HG03139 (cell line): ENCODE measurements at regions not wholly inside any gene's neighbourhood (a gene's known extent, or its start where the extent isn't known, plus 50 kb on each side); places are given as distances from the start of the nearest gene placed in this dataset.
"Not testable (repeated sequence)": the region's sequence is repeated elsewhere in the genome, so short reads cannot be mapped to it uniquely, and the experiment has no call there.

Experiments used
- ATAC-seq: cut with Tn5 transposase; IDR thresholded peaks from one replicate; pipeline ENCODE4 v1.9.1; 2021; ENCODE audit not compliant: unreplicated experiment

DNA sequence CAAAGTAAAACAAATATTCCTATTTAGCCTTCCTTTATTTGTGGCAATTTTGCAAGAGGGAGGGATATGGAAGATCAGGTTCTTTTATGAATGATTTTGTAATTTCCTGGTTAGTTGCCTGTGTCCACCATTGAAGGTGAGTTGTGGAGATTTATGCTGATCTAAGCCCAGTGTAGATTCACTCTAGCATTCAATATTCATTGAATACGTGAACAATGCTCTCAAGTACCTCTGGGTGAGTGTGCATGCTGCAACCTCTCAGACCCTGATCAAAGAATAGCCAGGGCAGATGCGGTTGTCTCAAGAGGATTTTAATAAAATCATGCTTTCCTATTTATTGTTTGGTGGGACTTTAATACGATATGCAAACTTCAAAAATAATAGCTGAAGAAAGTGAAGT, 628.4 kb downstream of the SPRY1 start:
- no peak for ATAC-seq

GRCh38 chr4:124025428-124025827, 628.8 kb downstream of the SPRY1 start:
- ATAC-seq: no peak

GRCh38 chr4:124028182-124028581, 631.6 kb downstream of the SPRY1 start:
- ATAC-seq: no peak

DNA sequence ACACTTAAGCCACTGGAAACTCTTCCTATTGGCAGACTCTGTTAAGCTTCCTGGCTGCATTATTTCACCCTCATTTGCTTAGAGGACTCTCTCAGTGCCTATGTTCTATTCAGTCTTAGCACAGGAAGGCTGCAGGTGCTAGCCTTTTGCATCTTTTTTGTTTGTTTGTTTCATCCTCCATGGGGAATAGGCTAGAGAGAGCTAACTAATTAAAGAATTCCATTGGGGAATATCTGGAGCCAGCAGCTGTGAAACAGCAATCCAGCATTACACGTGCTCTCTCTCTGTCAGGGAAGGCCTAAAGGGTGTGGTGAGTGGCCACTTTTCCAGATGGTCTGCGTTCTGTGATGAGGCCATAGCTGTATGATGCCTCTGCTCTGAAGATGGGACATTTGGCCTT, 633.6 kb downstream of the SPRY1 start:
- ATAC-seq: no peak

GRCh38 chr4:124032035-124032434, 635.4 kb downstream of the SPRY1 start:
- no peak for ATAC-seq

GRCh38 chr4:124035364-124036041, 638.9 kb downstream of the SPRY1 start:
- ATAC-seq: no peak

DNA sequence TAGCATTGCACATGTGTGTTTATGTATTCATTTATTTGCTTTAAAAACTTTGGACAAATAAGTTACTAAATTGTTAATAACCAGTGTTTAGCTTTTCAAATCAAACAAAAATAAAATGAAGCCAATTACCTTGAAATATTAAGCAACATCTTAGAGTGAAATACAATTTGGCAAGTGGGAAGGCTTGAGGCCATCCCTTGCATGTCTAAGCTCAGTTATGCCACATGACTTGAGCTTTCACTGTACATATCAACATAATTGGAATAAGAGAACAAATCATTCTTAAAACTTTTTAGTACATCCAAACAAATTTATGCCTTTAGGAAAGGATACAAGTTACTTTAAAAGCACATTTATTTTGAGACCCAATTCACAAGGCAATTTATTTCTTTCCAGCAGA, 640.6 kb downstream of the SPRY1 start:
- no peak for ATAC-seq

DNA sequence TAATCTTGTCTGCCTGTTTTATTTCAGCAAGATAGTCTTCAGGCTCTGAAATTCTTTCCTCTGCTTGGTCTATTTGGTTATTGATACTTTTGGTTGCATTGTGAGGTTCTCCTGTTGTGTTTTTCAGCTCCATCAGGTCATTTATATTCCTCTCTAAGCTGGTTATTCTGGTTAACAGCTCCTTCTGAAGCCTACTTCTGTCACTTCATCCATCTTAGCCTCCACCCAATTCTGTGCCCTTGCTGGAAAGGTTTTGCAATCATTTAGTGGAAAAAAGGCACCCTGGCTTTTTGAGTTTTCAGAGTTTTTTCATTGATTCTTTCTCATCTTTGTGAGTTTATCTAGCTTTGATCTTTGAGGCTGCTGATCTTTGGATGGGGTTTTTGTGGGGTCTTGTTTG, 647.7 kb downstream of the SPRY1 start:
- ATAC-seq: no peak

DNA sequence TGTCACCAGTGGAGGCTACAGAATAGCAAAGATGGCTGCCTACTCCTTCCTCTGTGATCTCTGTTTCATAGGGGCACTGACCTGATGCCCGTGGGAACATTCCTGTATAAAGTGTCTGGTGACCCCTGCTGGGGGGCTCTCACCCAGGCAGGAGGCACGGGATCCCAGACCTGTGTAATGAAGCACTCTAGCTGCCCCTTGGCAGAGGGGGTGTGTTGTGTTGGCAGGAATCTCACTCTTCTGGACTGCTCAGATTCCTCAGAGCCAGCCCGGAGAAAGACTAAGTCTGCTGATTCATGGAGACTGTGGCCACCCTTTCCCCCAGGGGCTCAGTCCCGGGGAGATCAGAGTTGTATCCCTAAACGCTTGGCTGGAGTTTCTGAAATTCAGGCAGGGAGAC, 648.3 kb downstream of the SPRY1 start:
- no peak for ATAC-seq

DNA sequence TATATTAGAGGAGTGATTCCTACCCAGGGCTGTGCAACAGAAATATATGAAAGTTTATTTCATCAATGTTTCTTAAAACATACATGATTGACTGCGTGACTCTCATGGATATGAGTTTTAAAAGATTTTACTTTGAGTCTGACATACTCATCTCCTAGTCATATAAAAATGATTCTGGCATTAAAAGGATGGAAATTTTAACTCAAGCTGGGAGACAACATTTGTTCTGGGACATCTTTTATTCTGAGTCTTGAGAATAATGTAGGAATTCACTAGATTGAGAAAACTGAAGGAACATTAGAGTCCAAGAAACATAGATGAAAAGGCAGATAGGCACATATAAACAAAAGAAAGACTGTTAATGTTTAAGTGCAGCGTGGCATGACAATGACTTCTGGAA, 649.6 kb downstream of the SPRY1 start:
- ATAC-seq: no peak

DNA sequence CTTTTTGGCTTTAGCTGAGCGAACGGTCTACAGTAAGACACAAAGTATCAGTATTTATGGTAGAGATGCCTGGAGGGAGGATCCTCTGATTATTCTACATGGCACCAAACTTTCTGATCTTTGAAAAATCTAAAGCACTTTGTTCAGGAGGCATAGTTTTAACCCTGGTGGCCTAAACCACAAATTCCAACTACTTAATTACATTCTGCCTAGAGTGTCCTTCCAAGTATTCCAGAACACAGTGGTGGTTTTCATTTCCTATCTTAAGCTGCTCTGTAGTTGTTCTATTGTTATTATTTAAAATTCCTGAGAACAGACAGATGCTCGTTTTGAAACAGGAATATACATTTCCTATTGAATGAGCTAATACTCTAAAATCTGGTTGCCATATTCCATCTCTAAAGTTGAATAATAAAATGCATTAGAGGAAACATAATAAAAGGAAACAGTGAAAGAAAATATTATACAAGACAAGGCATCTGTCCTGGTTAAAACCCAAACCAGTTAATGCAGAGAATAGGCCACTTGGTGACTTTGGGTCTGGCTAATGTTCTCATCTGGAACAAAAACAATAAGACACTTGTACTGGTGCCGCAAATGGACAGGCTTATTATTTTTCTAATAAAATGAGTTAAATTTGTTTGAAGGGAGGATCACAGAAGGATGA, 657.4 kb downstream of the SPRY1 start:
- ATAC-seq: no peak

GRCh38 chr4:124055336-124055735, 657.2 kb downstream of the ANKRD50 start:
- ATAC-seq: no peak

- no peak for ATAC-seq
Observed at GRCh38 chr4:124055896-124056295, 656.6 kb downstream of the ANKRD50 start.

- no peak for ATAC-seq
Observed at GRCh38 chr4:124060261-124060918, 652.1 kb downstream of the ANKRD50 start.

DNA sequence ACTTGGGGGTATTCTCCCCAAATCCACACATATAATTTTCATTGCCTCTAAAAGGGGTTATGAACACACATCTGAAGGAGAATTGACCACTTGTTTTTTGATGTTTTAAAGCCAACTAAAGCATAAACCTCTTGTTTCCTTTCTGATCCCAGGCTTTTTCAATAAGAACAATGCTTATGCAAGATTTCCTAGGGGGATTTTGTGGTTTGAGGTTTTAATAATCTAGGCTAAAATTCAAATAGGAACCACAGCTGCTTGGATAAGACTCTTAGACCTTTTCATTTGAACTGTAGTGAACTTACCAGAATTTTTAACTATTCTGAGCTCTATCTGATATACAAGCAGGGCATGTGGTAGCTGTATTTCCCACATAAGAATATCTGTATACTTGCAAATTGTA, 651.1 kb downstream of the ANKRD50 start:
- no peak for ATAC-seq

DNA sequence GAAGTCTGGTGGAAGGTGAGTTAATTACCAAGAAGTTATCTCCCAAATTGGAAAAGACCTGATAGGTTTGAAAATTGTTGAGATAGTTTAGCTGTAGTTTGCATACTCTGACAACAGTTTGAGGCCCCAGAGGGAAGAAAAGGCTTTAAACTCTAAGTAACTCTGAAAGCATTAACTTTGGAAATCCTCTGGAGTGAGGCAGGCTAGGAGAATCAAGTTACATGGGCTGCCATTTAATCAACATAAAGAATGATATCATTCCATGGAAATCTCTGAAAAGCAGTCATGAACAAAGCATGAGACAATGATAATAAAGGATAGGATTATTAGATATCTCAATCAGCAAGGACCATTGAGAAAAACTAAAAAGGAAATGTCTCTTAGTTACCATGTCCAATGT, 647.1 kb downstream of the ANKRD50 start:
- no peak for ATAC-seq

DNA sequence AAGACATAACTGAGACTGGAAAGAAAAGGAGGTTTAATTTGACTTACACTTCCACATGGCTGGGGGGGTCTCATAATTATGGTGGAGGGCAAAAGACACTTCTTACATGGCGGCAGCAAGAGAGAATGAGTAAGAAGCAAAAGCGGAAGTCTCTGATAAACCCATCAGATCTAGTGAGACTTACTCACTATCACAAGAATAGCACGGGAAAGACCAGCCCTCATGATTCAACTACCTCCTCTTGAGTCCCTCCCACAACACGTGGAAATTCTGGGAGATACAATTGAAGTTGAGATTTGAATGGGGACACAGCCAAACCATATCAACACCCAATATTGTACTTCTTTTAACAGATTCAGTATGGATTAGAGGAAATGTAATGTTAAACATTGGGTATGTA, 646.6 kb downstream of the ANKRD50 start:
- ATAC-seq: no peak

GRCh38 chr4:124066595-124066994, 645.9 kb downstream of the ANKRD50 start:
- no peak for ATAC-seq

GRCh38 chr4:124067046-124067445, 645.5 kb downstream of the ANKRD50 start:
- ATAC-seq: no peak

GRCh38 chr4:124070688-124071484, 641.6 kb downstream of the ANKRD50 start:
- no peak for ATAC-seq

GRCh38 chr4:124075276-124075675, 637.3 kb downstream of the ANKRD50 start:
- ATAC-seq: not testable (repeated sequence)
